ENCODE measurements at regions not wholly inside any gene's neighbourhood (a gene's known extent, or its start where the extent isn't known, plus 50 kb on each side); places are given as distances from the start of the nearest gene placed in this dataset.

- H3K9me3 ChIP-seq (replicated peaks; ENCODE audit: insufficient read depth, low read length) = no peaks in the 10 kb centered on the region
- no peaks in the 10 kb centered on the region for H3K9me2 ChIP-seq (replicated peaks; ENCODE audit: insufficient read depth, low read length)
These were observed 360.8 kb downstream of the SOCS6 start for GRCh38 chr18:70649683-70650082.

GRCh38 chr18:70645971-70646370 is 357.1 kb downstream of the SOCS6 start:
- Histone ChIP-seq H3K36me3 (replicated peaks; ENCODE audit: insufficient read depth, low read length) (no peaks in the 10 kb centered on the region), H3F3A (ENCODE audit: insufficient read depth, low read length) (no peaks in the 10 kb centered on the region), H3K27me3 (replicated peaks; ENCODE audit: insufficient read depth, low read length) (no peaks in the 10 kb centered on the region), H3K4me2 (ENCODE audit: low read depth, low read length) (no peak overlapping the region), H3K4me3 (ENCODE audit: low read length) (no peak overlapping the region), H3K9me3 (replicated peaks; ENCODE audit: insufficient read depth, low read length) (no peaks in the 10 kb centered on the region), H4K20me1 (ENCODE audit: insufficient read depth, low read length) (no peaks in the 10 kb centered on the region), H3K79me2 (ENCODE audit: low read length) (no peaks in the 10 kb centered on the region), H3K9me2 (replicated peaks; ENCODE audit: insufficient read depth, low read length) (no peaks in the 10 kb centered on the region), H2AFZ (ENCODE audit: low read length) (no peak overlapping the region), H3K4me1 (ENCODE audit: low read length) (no peaks in the 10 kb centered on the region), H3K9ac (ENCODE audit: low read length) (no peak overlapping the region), H3K27ac (ENCODE audit: low read length) (no peak overlapping the region)
- no peak for DNase-seq
- TF ChIP-seq EZH2 (optimal IDR thresholded peaks at IDR 0.05; ENCODE audit: low read depth, low read length) (no peak), EZH2phosphoT487 (IDR thresholded peaks at IDR 0.05; ENCODE audit: low read length) (no peak), CTCF (IDR thresholded peaks at IDR 0.05; ENCODE audit: low read length) (no peak)

More at GRCh38 chr18:70649683-70650082, 360.8 kb downstream of the SOCS6 start:
- H3K27ac ChIP-seq (ENCODE audit: low read length) = no peak overlapping the region
- TF ChIP-seq EZH2phosphoT487 (IDR thresholded peaks at IDR 0.05; ENCODE audit: low read length) (no peak), EZH2 (optimal IDR thresholded peaks at IDR 0.05; ENCODE audit: low read depth, low read length) (no peak), CTCF (IDR thresholded peaks at IDR 0.05; ENCODE audit: low read length) (no peak)
- no peak for DNase-seq
- H3F3A ChIP-seq (ENCODE audit: insufficient read depth, low read length) = no peaks in the 10 kb centered on the region
- H3K4me3 ChIP-seq (ENCODE audit: low read length) = no peak overlapping the region
- no peaks in the 10 kb centered on the region for H3K36me3 ChIP-seq (replicated peaks; ENCODE audit: insufficient read depth, low read length)
- no peaks in the 10 kb centered on the region for H3K79me2 ChIP-seq (ENCODE audit: low read length)
- no peaks in the 10 kb centered on the region for H3K27me3 ChIP-seq (replicated peaks; ENCODE audit: insufficient read depth, low read length)
- H3K9ac ChIP-seq (ENCODE audit: low read length) = no peak overlapping the region
- H3K4me2 ChIP-seq (ENCODE audit: low read depth, low read length) = no peak overlapping the region
- H3K4me1 ChIP-seq (ENCODE audit: low read length) = no peaks in the 10 kb centered on the region
- H2AFZ ChIP-seq (ENCODE audit: low read length) = no peak overlapping the region
- H4K20me1 ChIP-seq (ENCODE audit: insufficient read depth, low read length) = no peaks in the 10 kb centered on the region

GRCh38 chr18:70643812-70644211 is 355.0 kb downstream of the SOCS6 start:
- Histone ChIP-seq H3K27ac (ENCODE audit: low read length) (no peak overlapping the region), H3K79me2 (ENCODE audit: low read length) (no peaks in the 10 kb centered on the region), H3F3A (ENCODE audit: insufficient read depth, low read length) (no peaks in the 10 kb centered on the region), H2AFZ (ENCODE audit: low read length) (no peak overlapping the region), H3K27me3 (replicated peaks; ENCODE audit: insufficient read depth, low read length) (no peaks in the 10 kb centered on the region), H3K4me3 (ENCODE audit: low read length) (no peak overlapping the region), H3K36me3 (replicated peaks; ENCODE audit: insufficient read depth, low read length) (no peaks in the 10 kb centered on the region), H3K9me3 (replicated peaks; ENCODE audit: insufficient read depth, low read length) (no peaks in the 10 kb centered on the region), H4K20me1 (ENCODE audit: insufficient read depth, low read length) (no peaks in the 10 kb centered on the region), H3K4me2 (ENCODE audit: low read depth, low read length) (no peak overlapping the region), H3K9me2 (replicated peaks; ENCODE audit: insufficient read depth, low read length) (no peaks in the 10 kb centered on the region), H3K4me1 (ENCODE audit: low read length) (no peaks in the 10 kb centered on the region), H3K9ac (ENCODE audit: low read length) (no peak overlapping the region)
- TF ChIP-seq EZH2 (optimal IDR thresholded peaks at IDR 0.05; ENCODE audit: low read depth, low read length) (no peak), CTCF (IDR thresholded peaks at IDR 0.05; ENCODE audit: low read length) (no peak), EZH2phosphoT487 (IDR thresholded peaks at IDR 0.05; ENCODE audit: low read length) (no peak)
- no peak for DNase-seq
